ENCODE measurements at regions not wholly inside any gene's neighbourhood (a gene's known extent, or its start where the extent isn't known, plus 50 kb on each side); places are given as distances from the start of the nearest gene placed in this dataset.

DNA sequence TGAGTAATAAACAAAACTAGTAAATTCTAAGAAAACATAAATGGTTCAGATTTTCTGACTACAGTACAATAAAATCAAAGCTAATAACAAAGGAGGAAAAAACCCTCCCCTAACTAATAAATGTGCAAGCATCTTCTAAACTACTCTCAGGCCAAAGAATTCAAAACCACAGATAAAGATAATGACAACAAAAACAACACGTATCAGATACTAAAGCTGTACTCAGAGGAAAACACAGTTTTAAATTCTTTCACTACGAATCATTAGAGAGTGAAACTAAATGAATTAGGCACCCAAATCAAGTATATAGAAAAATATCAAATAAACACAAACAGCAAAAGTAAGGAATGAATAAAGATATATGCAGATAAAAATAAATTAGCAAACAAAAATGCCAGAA lies 200.9 kb downstream of the TEX36 start:
- intact Hi-C loops (cut with DNase I): no loop called here
- no peak overlapping the region for H3K4me3 ChIP-seq
- H3K27ac ChIP-seq: no peak overlapping the region
- no peaks in the 10 kb centered on the region for H3K9me3 ChIP-seq
- no peak for DNase-seq
- H3K27me3 ChIP-seq: no peaks in the 10 kb centered on the region
- no peaks in the 10 kb centered on the region for H3K36me3 ChIP-seq
- 5 to 11% (median 6%) methylated on average over 2 of the region's 2 CpGs for WGBS, 3 donors
- TF ChIP-seq EP300 (IDR thresholded peaks at IDR 0.05) (no peak), POLR2A (IDR thresholded peaks at IDR 0.05) (no peak)
- TF ChIP-seq, protein P1, sequence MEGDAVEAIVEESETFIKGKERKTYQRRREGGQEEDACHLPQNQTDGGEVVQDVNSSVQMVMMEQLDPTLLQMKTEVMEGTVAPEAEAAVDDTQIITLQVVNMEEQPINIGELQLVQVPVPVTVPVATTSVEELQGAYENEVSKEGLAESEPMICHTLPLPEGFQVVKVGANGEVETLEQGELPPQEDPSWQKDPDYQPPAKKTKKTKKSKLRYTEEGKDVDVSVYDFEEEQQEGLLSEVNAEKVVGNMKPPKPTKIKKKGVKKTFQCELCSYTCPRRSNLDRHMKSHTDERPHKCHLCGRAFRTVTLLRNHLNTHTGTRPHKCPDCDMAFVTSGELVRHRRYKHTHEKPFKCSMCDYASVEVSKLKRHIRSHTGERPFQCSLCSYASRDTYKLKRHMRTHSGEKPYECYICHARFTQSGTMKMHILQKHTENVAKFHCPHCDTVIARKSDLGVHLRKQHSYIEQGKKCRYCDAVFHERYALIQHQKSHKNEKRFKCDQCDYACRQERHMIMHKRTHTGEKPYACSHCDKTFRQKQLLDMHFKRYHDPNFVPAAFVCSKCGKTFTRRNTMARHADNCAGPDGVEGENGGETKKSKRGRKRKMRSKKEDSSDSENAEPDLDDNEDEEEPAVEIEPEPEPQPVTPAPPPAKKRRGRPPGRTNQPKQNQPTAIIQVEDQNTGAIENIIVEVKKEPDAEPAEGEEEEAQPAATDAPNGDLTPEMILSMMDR (IDR thresholded peaks at IDR 0.05): no peak
- H3K4me1 ChIP-seq (ENCODE audit: insufficient read depth): peaks cover 4% of the 10 kb centered on the region

DNA sequence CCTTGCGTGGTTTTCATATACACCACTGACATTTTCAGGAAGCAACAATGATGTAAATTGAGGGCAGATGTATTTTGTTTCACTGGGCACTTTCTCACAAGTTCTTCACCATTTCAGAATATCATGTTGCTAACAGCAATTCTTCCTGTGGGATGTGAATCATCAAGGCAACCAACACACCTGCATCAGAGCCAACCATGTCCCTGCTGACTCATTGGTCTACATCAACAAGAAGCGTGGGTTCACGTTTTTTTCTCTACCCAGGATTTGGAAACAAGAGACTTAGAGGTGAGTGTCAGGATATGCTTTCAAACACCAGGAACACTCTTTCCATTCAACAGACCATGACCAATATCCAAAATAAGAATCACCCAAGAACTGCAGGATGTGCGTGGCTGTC lies 203.9 kb downstream of the TEX36 start:
- H3K4me3 ChIP-seq: no peak overlapping the region
- H3K27me3 ChIP-seq: no peaks in the 10 kb centered on the region
- no peak for DNase-seq
- no peaks in the 10 kb centered on the region for H3K9me3 ChIP-seq
- intact Hi-C loops (cut with DNase I): no loop called here
- TF ChIP-seq POLR2A (IDR thresholded peaks at IDR 0.05): no peak
- peaks cover 1% of the 10 kb centered on the region for H3K4me1 ChIP-seq (ENCODE audit: insufficient read depth)
- H3K27ac ChIP-seq: no peak overlapping the region
- 84 to 86% (median 86%) methylated on average over 4 of the region's 4 CpGs for WGBS, 3 donors
- H3K36me3 ChIP-seq: no peaks in the 10 kb centered on the region

DNA sequence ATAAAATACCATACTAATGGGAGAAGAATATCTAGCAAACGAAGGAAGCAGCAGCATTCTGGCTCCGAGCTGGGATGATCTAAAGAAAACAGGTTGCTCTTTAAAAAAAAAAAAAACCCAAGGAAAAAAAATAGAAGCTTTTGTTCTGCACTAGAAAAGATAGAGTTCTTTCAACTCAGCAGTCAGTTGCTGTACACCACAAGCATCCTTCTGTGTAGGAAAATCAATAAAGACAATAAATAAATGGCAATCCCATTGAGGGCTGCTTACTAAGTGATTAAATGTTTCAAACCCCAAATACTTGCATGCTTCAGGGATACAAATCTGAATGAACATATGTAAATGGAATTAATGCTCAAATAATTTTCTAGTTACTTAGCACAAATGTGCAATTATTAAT lies 207.1 kb downstream of the TEX36 start:
- no peak for DNase-seq
- WGBS, 3 donors: 57 to 77% (median 64%) methylated on average over 2 of the region's 2 CpGs
- Histone ChIP-seq H3K9me3 (no peaks in the 10 kb centered on the region), H3K27me3 (no peaks in the 10 kb centered on the region), H3K4me3 (no peak overlapping the region), H3K4me1 (ENCODE audit: insufficient read depth) (no peaks in the 10 kb centered on the region), H3K27ac (no peak overlapping the region), H3K36me3 (no peaks in the 10 kb centered on the region)
- intact Hi-C loops (cut with DNase I): no loop called here
- TF ChIP-seq, protein P1 (IDR thresholded peaks at IDR 0.05): no peak
- TF ChIP-seq POLR2A (IDR thresholded peaks at IDR 0.05) (no peak), EP300 (IDR thresholded peaks at IDR 0.05) (no peak)

DNA sequence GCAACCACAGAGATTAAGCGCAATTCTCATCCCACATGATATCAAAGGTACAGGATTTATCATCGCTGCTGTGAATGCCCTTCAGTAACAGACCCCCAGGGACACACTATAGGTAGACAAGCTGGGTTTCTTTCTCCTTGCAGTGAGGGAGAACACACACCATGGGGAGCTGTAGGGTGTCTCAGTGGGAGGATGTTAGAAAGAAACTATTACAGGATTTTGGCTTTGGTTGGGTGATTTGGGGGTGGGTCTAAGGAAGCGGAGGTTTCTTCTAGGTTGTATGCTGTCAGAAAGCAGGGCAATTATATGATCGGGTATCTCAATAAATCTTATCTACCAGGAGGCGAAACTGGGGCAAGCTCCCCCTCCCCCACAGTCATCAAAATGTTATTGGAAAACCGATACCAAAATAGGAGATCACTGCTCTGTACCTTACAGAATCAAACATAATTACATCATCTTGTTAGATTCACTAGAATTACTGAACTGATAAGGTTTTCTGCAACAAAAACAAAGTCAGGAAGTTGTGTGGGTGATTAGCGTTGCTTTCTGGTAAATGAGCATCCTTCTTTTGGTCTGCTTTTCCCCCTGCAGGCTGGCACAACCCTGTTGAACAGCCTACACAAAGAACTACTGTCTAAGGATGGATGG lies 209.7 kb downstream of the TEX36 start:
- Histone ChIP-seq H3K9me3 (no peaks in the 10 kb centered on the region), H3K4me1 (ENCODE audit: insufficient read depth) (no peaks in the 10 kb centered on the region), H3K27me3 (no peaks in the 10 kb centered on the region), H3K4me3 (no peak overlapping the region), H3K27ac (no peak overlapping the region), H3K36me3 (no peaks in the 10 kb centered on the region)
- intact Hi-C loops (cut with DNase I): no loop called here
- WGBS, 3 donors: 67 to 73% (median 67%) methylated on average over 7 of the region's 7 CpGs
- DNase-seq: no peak
- TF ChIP-seq EP300 (IDR thresholded peaks at IDR 0.05) (no peak), POLR2A (IDR thresholded peaks at IDR 0.05) (no peak)
- TF ChIP-seq, protein P1 (IDR thresholded peaks at IDR 0.05): no peak

DNA sequence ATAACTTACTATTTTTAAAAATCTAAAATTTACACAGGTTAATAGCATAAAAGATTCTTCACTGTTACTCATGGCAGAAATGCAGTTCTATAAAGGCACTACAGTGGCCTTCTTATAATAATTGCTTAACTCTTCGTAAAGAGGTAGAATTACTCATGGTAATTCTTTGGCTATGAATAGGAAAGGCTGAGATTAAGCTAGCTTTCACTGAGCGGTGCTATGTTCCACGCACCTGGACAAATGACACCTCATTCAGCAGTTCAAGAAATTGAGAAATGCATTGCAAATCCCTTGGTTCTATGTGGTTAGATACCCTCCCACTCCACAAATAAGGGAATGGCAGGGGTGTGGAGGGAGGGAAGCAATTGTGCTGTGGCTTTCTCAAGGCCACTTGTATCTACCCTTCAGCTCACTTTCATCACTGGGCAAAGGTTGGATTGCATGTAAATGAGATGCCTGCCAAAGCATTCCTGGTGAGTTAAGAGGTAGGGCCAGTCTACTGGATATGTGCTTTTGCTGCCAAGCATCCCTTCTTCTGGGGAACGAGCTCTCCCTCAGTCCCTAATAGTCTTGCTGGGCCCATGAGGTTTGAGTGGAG lies 210.9 kb downstream of the TEX36 start:
- Histone ChIP-seq H3K27ac (no peak overlapping the region), H3K4me3 (no peak overlapping the region), H3K4me1 (ENCODE audit: insufficient read depth) (no peaks in the 10 kb centered on the region), H3K27me3 (no peaks in the 10 kb centered on the region), H3K36me3 (no peaks in the 10 kb centered on the region), H3K9me3 (no peaks in the 10 kb centered on the region)
- DNase-seq: no peak
- TF ChIP-seq, protein P1 (IDR thresholded peaks at IDR 0.05): no peak
- TF ChIP-seq EP300 (IDR thresholded peaks at IDR 0.05) (no peak), POLR2A (IDR thresholded peaks at IDR 0.05) (no peak)
- intact Hi-C loops (cut with DNase I): no loop called here
- WGBS, 3 donors: 86 to 92% (median 88%) methylated on average over 4 of the region's 4 CpGs

All from ovary (tissue), 7 donors.